ENCODE measurements at regions not wholly inside any gene's neighbourhood (a gene's known extent, or its start where the extent isn't known, plus 50 kb on each side); places are given as distances from the start of the nearest gene placed in this dataset.
"Not testable (repeated sequence)": the region's sequence is repeated elsewhere in the genome, so short reads cannot be mapped to it uniquely, and the experiment has no call there.

DNA sequence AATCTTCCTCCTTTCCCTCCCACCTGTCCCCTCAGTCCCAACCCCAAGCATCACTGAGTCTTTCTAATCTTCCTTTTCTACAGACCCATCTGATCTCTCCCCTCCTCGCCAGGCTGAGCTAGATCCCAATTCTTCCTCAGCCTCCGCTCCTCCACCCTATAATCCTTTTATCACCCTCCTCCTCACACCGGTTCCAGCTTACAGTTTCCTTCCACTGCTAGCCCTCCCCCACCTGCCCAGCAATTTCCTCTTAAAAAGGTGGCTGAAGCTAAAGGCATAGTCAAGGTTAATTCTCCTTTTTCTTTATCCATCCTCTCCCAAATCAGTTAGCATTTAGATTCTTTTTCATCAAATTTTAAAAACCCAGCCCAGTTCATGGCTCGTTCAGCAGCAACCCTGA is 470.6 kb upstream of the NUDT12 start:
- DNase-seq (ENCODE audit: low read depth in 2 of 3, low spot score in 2 of 3), result not testable (repeated sequence)

DNA sequence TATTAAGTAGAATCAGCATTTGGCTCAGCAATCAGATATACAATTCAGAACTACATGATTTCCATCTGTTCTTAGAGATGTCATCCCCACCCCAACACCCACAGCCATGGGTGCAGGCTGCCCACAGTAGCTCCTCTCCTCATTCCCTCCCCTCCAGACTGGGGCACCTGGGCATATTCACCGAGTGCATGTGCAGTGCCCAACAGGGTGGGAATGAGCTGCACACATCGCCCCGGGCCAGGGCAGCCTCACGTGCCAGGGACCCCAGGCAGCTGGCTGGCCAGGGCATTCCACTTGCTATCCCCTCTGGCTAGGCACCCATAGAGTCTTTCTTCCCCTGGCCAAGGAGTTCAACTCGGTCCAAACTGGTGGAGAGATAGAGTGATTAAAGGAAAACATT is 461.9 kb upstream of the NUDT12 start:
- no peak for DNase-seq (ENCODE audit: low read depth in 2 of 3, low spot score in 2 of 3)

DNA sequence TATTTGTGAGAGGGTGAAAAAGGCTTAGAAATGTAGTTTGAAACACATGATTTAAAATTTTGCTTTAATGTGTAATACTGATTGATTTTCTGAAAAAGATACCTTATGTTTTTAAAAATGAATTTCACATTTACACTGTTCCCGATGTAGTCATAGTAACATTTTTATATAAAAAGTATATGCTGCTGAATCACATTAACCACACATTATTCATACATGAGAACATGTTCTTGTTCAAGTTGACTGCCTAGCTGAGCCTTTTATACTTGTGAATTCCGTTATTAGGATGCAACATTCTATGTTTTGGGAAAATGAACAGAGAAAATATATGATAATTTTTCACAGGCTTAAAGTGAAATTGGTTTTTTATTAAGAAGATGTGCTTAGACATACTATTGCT is 461.1 kb upstream of the NUDT12 start:
- DNase-seq (ENCODE audit: low read depth in 2 of 3, low spot score in 2 of 3), result no peak

DNA sequence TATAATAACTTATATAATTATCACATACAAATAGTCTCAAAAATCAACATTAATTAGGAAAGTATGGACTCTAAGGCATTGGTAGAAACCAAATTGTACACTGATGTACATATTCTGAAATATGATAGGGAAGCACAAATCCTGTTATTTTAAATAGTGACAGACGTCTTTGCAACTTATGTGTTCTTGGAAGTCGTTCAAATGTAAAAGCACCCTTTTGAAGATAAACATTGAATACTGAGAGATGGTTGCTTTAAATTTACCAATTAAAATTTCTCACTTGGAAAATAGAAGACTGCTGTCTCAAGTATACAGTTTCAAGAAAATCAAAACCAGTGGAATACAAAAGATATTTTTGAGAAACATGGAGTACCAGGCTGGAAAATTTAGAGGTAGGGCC is 457.4 kb upstream of the NUDT12 start:
- DNase-seq (ENCODE audit: low read depth in 2 of 3, low spot score in 2 of 3), result no peak

DNA sequence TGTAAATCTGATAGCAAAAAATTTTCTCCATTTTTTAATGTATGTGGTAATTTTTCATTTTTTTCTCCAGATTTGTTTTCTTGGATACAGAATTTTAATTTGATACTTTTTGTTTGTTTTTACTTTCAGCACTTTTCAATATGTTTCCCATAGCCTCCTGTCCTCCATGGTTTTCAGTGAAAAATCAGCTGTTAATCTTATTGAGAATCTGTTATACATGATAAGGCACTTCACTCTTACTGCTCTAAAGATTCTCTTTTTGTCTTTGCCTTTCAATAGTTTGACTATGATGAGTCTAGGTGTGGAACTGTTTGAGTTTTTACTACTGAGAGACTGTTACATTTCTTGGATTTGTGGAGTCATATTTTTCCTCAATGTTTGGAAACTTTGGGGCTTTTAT is 455.7 kb upstream of the NUDT12 start:
- no peak for DNase-seq (ENCODE audit: low read depth in 2 of 3, low spot score in 2 of 3)

DNA sequence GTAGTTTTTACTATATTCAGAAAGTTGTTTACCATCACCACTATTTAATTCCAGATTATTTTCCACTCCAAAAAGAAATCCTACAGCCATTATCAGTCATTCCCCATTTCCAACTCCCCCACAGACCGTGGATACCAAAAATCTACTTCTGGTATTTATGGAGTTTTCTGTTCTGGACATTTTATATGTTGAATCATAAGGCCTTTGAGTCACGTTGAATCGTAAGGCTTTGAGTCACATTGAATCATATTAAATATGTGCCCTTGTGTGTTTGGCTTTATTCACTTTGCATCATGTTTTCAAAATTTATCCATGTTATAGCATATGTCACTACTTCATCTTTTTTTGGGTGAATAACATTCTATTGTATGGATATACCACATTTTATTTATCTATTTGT is 454.1 kb upstream of the NUDT12 start:
- DNase-seq (ENCODE audit: low read depth in 2 of 3, low spot score in 2 of 3), result no peak

DNA sequence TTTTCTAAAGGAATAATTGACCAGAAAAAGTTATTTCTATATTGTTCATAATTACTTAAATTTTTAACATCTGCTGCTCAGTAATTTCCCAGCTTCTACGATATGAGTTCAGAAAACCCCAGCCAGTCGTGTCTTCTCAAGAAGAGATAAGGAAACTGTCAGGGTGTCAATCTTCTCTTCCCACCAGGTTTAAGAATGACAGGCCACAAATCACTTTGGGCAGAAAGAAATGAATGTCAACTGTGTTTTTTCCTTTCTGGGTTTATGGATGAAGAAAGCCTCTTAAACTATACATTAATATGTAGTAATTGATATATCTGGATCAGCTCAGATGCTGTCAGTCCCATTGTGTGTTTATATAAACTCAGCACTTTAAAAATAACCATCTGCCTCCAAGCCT is 453.2 kb upstream of the NUDT12 start:
- DNase-seq (ENCODE audit: low read depth in 2 of 3, low spot score in 2 of 3), result no peak

DNA sequence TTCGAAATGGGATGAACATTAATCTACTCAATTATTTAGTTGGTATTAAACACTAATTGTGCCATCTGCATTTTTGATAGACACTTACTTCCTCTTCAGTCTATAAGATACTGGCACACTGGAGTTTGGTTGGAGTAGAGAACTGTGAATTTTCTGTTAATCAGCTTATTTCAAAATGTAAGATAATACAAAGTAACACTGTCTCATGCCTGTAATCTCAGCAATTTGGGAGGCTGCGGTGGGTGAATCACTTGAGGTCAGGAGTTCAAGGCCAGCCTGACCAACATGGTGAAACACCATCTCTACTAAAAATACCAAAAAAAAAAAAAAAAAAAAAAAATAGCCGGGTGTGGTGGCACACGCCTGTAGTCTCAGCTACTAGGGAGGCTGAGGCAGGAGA is 440.2 kb upstream of the NUDT12 start:
- DNase-seq (ENCODE audit: low read depth in 2 of 3, low spot score in 2 of 3), result not testable (repeated sequence)

DNA sequence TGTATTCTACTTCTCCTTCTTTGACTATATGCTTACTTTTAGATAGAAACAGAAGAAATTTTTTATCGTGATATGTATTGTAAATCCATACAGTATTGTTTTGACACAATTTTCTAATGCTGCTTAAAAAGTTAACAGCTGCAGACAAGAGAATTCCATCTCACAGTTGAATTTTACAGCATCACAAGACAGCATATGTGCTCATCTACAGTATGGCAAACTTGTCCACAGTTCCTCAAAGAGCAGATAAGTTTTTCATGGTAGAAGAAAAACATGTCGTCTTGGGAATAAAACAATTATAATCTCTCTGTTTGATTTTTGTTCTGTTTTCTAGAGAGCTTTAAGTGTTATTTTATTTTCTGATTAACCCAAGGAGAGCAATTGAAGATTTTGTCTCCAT is 438.5 kb upstream of the NUDT12 start:
- DNase-seq (ENCODE audit: low read depth in 2 of 3, low spot score in 2 of 3), result no peak

DNA sequence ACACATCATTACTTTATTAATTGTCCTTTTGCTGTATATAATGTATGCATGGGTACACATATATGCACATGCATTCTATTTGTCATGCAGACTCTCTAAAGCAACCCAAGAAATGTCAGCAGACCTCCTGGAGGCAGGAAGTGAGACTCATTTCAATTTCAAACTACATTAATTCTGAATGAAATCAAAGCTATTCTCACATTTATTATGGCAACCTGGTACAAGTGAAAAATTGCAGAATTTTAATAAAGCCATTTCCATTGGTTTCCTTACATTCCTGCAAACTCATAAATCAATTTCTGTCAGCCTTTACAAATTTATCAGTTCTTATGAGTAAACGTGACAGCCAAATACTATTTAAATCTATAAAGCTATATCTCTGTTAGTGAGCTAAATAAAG is 430.4 kb upstream of the NUDT12 start:
- no peak for DNase-seq (ENCODE audit: low read depth in 2 of 3, low spot score in 2 of 3)

DNA sequence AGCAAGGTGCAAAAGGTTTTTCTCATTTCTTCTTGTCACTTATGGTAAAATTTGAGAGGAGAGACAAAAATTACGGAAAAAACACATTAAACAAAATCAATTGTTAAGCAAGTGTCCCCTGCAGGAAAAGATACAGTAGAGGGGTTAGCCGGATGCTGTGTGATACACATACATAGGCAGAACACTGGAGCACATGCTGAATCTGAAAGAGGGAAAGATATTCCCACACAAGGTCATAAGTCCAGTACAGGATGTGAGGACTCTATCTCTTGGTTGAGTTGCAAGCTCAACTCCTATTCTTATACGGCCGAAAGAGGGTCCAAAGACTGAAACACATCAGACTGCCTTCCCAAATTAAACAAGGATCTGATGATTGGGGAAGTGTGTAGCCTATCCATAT is 427.5 kb upstream of the NUDT12 start:
- no peak for DNase-seq (ENCODE audit: low read depth in 2 of 3, low spot score in 2 of 3)

DNA sequence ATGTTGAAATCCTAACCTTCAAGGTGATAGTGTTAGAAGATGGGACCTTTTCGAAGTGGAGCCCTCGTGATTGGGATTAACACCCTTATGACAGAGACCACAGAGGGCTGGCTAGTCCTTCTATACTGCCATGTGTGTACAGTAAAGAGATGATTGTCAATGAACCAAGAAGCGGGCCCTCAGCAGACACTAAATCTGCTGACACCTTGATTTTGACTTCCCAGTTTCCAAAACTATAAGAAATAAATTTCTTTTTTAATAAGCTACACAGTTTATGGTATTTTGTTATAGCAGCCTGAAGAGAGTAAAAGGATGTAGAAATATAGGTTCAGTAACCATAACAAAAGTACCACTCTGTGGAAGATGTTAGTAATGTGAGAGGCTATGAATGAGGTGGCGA is 419.0 kb upstream of the NUDT12 start:
- no peak for DNase-seq (ENCODE audit: low read depth in 2 of 3, low spot score in 2 of 3)

DNA sequence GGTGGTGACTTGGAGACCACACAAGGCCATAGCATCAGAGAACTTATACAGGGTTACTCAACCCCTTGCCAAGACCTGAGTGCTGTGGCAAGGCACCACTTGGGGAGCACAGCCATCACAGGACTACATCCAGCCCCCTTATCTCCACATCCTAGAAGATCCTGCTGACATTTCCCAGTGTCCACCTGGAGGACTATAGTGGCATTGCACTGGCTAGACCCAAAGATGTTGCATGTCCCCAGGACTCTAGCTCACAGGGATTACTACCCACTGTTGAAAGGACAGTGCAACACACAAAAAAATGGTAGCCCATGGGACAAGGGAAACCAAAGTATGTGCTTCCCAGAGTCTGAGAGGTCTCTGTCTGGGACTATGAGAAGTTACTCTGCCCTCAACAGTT is 411.1 kb upstream of the NUDT12 start:
- no peak for DNase-seq (ENCODE audit: low read depth in 2 of 3, low spot score in 2 of 3)

DNA sequence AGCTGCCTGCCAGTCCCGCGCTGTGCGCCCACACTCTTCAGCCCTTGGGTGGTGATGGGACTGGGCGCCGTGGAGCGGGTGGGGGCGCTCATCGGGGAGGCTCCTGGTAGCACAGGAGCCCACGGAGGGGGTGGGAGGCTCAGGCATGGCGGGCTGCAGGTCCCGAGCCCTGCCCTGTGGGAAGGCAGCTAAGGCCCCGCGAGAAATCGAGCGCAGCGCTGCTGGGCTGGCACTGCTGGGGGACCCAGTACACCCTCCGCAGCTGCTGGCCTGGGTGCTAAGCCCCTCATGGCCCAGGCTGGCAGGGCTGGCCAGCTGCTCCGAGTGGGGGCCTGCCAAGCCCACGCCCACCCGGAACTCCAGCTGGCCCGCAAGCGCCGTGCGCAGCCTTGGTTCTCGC is 403.7 kb upstream of the NUDT12 start:
- not testable (repeated sequence) for DNase-seq (ENCODE audit: low read depth in 2 of 3, low spot score in 2 of 3)

DNA sequence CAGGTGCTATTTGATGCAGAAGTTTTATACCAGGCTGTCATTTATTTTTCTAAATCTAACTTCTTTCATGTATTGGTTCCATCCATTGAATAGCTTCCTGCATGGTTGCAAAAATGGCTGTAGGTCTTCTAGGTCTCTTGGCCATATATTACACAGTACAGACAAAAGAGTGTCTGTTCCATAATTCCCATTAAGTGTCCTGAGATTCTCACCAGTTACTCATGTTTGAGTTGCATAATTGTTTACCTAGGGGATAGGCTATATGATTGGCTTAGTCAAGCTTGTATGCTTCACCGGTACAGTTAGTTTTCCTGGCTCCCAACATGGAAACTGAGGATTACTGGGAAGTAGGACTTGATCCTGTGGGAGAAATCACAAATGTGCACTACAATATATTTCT is 399.4 kb upstream of the NUDT12 start:
- no peak for DNase-seq (ENCODE audit: low read depth in 2 of 3, low spot score in 2 of 3)

DNA sequence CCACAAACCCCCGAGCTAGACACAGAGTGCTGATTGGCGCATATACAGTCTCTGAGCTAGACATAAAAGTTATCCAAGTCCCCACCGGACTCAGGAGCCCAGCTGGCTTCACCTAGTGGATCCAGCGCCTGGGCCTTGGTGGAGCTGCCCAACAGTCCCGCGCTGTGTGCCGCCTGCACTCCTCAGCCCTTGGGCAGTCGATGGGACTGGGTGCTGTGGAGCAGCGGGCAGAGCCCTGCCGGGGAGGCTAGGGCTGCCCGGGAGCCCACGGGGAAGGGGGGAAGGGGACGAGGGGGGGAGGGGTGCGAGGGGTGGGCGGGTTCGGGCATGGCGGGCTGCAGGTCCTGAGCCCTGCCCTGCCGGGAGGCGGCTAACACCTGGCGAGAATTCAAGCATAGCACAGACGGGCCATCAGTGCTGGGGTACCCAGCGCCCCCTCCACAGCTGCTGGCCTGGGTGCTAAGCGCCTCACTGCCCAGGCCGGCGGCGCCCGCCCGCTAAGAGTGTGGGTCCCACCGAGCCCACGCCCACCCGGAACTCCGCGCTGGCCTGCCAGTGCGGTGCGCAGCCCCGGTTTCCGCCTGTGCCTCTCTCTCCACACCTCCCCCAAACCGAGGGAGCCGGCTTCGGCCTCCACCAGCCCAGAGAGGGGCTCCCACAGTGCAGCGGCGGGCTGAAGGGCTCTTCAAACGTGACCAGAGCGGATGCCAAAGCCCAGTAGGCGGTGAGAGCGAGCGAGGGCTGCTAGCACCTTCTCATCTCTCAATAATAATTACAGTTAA is 391.2 kb upstream of the NUDT12 start:
- no peak for DNase-seq (ENCODE audit: low read depth in 2 of 3, low spot score in 2 of 3)

DNA sequence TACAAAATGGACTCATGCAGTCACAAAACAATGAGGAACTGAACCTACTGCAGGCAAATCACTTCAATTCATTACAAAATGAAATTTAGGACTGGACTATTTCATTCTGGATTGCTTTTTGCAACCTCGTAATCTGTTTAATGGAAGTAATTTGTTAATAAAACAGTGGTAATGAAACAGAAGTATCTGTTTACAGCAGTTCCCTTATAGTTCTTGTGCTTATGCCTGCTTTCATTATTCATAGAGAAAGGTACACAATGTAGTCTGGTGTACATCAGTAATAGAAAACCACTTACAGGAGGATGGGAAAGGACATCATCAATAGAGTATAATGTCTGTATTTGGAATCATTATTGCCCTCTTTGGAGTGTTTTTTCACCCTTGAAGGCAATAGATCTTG is 389.2 kb upstream of the NUDT12 start:
- DNase-seq (ENCODE audit: low read depth in 2 of 3, low spot score in 2 of 3), result no peak

DNA sequence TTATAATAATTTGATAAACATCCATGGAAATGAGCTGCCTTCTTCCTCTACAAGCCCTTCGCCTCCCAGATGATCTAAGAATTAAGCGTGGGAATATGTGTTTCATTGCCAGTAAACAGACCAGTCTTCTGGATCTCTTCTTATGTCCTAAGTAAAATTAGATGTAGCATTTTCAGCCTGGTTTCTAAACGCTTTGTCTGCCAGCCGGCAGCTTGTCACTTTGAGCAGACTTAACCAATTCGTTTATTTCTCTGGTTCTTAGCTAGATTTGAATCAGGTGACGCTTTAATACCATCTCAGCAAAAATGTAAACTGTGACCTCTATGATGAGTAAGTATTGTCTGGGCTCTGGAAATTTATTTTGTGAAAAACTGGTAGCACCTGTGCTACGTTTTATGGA is 380.6 kb upstream of the NUDT12 start:
- DNase-seq (ENCODE audit: low read depth in 2 of 3, low spot score in 2 of 3), result no peak

DNA sequence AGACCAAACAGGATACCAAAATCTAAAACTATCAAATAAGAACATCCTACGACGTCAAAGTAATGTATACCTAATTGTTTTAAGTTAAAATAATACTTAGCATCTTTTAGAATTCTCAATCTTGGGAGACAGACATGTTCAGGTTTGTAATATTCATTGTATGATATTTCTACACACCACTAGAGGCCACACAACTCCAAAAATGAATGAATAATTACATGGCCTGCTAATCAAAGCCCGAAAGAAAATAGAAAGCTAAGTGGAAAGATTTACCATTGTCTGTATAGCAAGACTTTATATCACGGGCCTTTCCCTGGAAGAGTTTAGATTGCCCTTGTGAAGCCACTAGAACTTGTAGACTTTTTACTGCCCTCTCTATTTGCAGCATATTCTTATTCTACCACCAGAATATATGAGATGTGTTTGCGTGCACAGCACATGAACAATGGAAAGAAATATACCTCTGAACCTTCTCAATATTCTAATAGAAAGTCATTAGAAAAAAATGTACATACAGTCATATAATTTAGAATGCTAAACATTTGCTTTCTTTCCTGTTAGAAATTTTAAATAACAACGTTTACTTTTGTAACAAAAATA is 380.1 kb upstream of the NUDT12 start:
- no peak for DNase-seq (ENCODE audit: low read depth in 2 of 3, low spot score in 2 of 3)

DNA sequence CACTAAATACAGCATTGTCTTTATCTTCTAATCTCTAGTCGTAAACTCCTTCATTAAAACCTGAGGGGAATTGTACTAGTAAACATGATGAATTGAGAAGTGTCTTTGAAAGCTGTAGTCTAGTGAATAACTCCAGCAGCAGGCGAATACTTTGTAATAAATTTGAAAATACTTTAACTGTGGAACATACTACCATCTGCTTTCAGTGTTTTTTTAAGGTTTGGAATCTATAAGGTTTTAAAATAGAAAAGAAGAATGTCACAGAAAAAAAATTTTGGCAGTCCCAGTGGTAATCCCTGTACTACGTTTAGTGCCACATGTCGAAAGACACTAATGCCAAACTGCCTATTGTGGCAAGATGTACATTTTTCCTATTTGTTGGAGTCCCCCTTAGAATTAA is 379.0 kb upstream of the NUDT12 start:
- no peak for DNase-seq (ENCODE audit: low read depth in 2 of 3, low spot score in 2 of 3)

DNA sequence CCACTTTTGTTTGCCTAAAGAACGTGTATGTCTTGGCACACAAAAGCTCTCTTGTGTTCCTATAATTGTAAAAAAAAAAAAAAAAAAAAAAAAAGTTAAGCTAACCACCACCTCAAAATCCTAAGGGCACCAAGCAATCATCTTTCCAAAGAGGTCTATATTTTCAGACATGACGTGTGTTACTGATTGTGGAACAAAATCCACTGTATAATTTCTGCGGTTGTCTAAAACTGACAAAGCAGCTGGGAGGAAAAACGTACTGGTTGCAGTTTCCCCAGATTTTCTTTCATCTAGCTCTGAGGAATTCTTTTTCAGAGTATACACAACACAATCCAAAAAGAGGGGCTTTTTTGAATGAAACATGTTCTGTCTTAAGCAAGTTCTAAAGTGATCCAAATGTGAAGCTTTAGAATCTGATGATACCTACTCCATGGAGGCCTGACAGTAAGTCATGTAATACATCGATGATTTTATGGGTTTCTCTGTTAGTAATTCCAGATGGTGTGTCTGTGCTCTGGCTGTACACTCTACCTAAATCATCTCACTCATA is 375.6 kb upstream of the NUDT12 start:
- no peak for DNase-seq (ENCODE audit: low read depth in 2 of 3, low spot score in 2 of 3)

DNA sequence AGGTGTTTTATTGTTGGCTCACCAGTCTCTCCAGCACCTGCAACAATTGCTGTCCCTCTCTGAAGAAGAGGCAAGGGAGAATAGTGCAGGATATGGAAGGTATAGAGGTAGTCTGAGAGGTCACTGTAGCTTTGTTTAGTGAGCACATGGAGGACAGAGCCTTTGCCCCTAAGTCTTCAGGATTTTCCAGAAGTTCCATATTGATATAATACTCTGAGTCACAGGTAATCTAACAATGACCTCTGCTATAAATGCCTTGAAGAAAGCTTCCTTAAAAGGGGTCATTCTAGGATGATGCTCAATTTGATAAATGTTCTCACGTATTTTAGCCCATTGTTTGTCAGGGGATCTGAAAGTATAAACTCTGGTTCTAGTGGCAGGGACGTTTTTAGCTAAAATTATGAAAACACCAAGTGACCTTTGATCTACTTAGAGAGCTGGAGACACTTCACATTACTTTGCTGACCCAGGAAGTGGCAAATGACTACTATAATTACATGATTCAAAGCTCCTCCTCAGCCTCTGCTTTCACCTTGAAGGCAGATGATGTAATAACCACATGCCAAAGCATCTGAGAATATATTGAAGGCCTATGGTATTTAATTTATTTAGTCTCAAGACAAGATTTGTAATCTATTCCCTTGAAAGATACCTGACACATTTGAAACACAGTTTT is 366.9 kb upstream of the NUDT12 start:
- DNase-seq (ENCODE audit: low read depth in 2 of 3, low spot score in 2 of 3), result no peak
